Ovary (tissue), 7 donors: ENCODE measurements at regions not wholly inside any gene's neighbourhood (a gene's known extent, or its start where the extent isn't known, plus 50 kb on each side); places are given as distances from the start of the nearest gene placed in this dataset.

Source experiments
- DNase-seq, 5 donors: peaks; one replicate each; pipeline ENCODE4 v3.0.0-alpha.2; 2019 to 2020
- H3K27ac ChIP-seq, 2 donors: fragments of 200-600 bp; one replicate each; pipeline versions ENCODE4 v1.5.1 to v1.8.0; 2019 to 2022
- H3K27me3 ChIP-seq: fragments of 200-600 bp; one replicate; pipeline ENCODE4 v1.8.0; 2022
- H3K36me3 ChIP-seq: fragments of 200-600 bp; sonication (generic); one replicate; pipeline ENCODE4 v1.5.1; 2019
- H3K4me1 ChIP-seq: one replicate; pipeline ENCODE4 v1.8.1; 2013; ENCODE audit warnings: mild to moderate bottlenecking, moderate library complexity; ENCODE audit not compliant: insufficient read depth
- H3K4me3 ChIP-seq: fragments of 200-600 bp; sonication (generic); one replicate; pipeline ENCODE4 v1.5.1; 2017
- H3K9me3 ChIP-seq, 2 donors: fragments of 200-600 bp in 1 of 2; sonication (generic) in 1 of 2; one replicate each; pipeline versions ENCODE4 v1.5.1 to v1.8.1; 2013 to 2019; ENCODE audit warnings: mild to moderate bottlenecking in 1 of 2, moderate library complexity in 1 of 2
- CTCF ChIP-seq, 3 donors: fragments of 450-650 bp in 2 of 3; fragments of 200-600 bp in 1 of 3; IDR thresholded peaks; one replicate each; pipeline versions ENCODE4 v1.5.1 to v1.8.0; 2016 to 2022; ENCODE audit warnings: antibody characterized with exemption in 3 of 3, mild to moderate bottlenecking in 1 of 3
- EP300 ChIP-seq: sonication (generic); formaldehyde crosslinking; IDR thresholded peaks from one replicate; pipeline ENCODE4 v1.6.1; 2017; ENCODE audit warnings: antibody characterized with exemption
- POLR2A ChIP-seq: fragments of 450-650 bp; IDR thresholded peaks from one replicate; pipeline ENCODE4 v1.6.1; 2017; ENCODE audit warnings: antibody characterized with exemption, mild to moderate bottlenecking, moderate library complexity
- WGBS, 3 donors: extraction: QIAGEN DNeasy Blood & Tissue Kit in 1 of 3; methylation state at CpG; one replicate each; pipeline versions ENCODE4 v1.1.5 to v1.1.7; 2013 to 2017; 5-methylcytosine and 5-hydroxymethylcytosine counted together
- intact Hi-C, 4 donors: fragments of 100-400 bp; cut with DNase I; formaldehyde crosslinking; loops; one replicate each; pipeline versions ENCODE4 v1.11.0 to v1.15.1; 2022 to 2023
- donor health status: DM: no; HTN: no; CAD: no; lungs with moderate emphysema.
- donor health status: DM: no; HTN: no; CAD: no.
- donor health status: Bipolar disorder and iron deficiency.
- donor health status: DM: no; HTN: no; CAD: no.
- donor health status: DM: yes; HTN: yes; CAD: no.

GRCh38 chr6:91782802-91783201 lies 1195.9 kb upstream of the MAP3K7 start:
- H3K36me3 ChIP-seq: no peaks in the 10 kb centered on the region
- H3K4me1 ChIP-seq: no peaks in the 10 kb centered on the region
- DNase-seq: no peak
- TF ChIP-seq EP300: no peak
- no peak for TF ChIP-seq POLR2A
- TF ChIP-seq CTCF (IDR thresholded peaks at IDR 0.05): no peak
- no peak overlapping the region for H3K4me3 ChIP-seq
- no peak overlapping the region for H3K27ac ChIP-seq
- H3K9me3 ChIP-seq: no peaks in the 10 kb centered on the region
- WGBS, 3 donors: 80 to 89% (median 81%) methylated on average over 2 of the region's 2 CpGs
- no peaks in the 10 kb centered on the region for H3K27me3 ChIP-seq
- intact Hi-C loops: no loop called here

GRCh38 chr6:91781946-91782345 lies 1195.1 kb upstream of the MAP3K7 start:
- TF ChIP-seq POLR2A (no peak), CTCF (IDR thresholded peaks at IDR 0.05) (no peak)
- H3K4me3 ChIP-seq: no peak overlapping the region
- no peak overlapping the region for H3K27ac ChIP-seq
- intact Hi-C loops: no loop called here
- no peaks in the 10 kb centered on the region for H3K36me3 ChIP-seq
- DNase-seq: no peak
- H3K9me3 ChIP-seq: no peaks in the 10 kb centered on the region
- H3K4me1 ChIP-seq: no peaks in the 10 kb centered on the region
- WGBS, 3 donors: 66 to 69% (median 68%) methylated on average over 3 of the region's 3 CpGs
- no peaks in the 10 kb centered on the region for H3K27me3 ChIP-seq

GRCh38 chr6:91780270-91780669 lies 1193.4 kb upstream of the MAP3K7 start:
- intact Hi-C loops: no loop called here
- no peak for TF ChIP-seq CTCF (IDR thresholded peaks at IDR 0.05)
- TF ChIP-seq EP300: no peak
- no peak for TF ChIP-seq POLR2A
- no peaks in the 10 kb centered on the region for H3K4me1 ChIP-seq
- no peak for DNase-seq
- H3K27ac ChIP-seq: no peak overlapping the region
- H3K27me3 ChIP-seq: no peaks in the 10 kb centered on the region
- no peak overlapping the region for H3K4me3 ChIP-seq
- 78 to 90% (median 86%) methylated on average over 2 of the region's 2 CpGs for WGBS, 3 donors
- no peaks in the 10 kb centered on the region for H3K9me3 ChIP-seq
- H3K36me3 ChIP-seq: no peaks in the 10 kb centered on the region

- Histone ChIP-seq H3K27me3 (no peaks in the 10 kb centered on the region), H3K36me3 (no peaks in the 10 kb centered on the region), H3K4me1 (no peaks in the 10 kb centered on the region), H3K27ac (no peak overlapping the region), H3K4me3 (no peak overlapping the region), H3K9me3 (no peaks in the 10 kb centered on the region)
- WGBS, 3 donors: 60 to 80% (median 65%) methylated on average over 1 of the region's 1 CpG
- TF ChIP-seq CTCF (IDR thresholded peaks at IDR 0.05) (no peak), EP300 (no peak), POLR2A (no peak)
- intact Hi-C loops: no loop called here
- no peak for DNase-seq
Observed at GRCh38 chr6:91761621-91762020, 1174.7 kb upstream of the MAP3K7 start.

- no peak overlapping the region for H3K27ac ChIP-seq
- no peaks in the 10 kb centered on the region for H3K27me3 ChIP-seq
- intact Hi-C loops: no loop called here
- H3K4me1 ChIP-seq: no peaks in the 10 kb centered on the region
- no peak overlapping the region for H3K4me3 ChIP-seq
- 10 to 34% (median 26%) methylated on average over 1 of the region's 1 CpG for WGBS, 3 donors
- no peak for TF ChIP-seq EP300
- no peak for TF ChIP-seq POLR2A
- TF ChIP-seq CTCF (IDR thresholded peaks at IDR 0.05): no peak
- no peaks in the 10 kb centered on the region for H3K36me3 ChIP-seq
- H3K9me3 ChIP-seq: no peaks in the 10 kb centered on the region
- DNase-seq: no peak
Observed at GRCh38 chr6:91754691-91755090, 1167.8 kb upstream of the MAP3K7 start.
